K562 (cell line): ENCODE measurements at regions not wholly inside any gene's neighbourhood (a gene's known extent, or its start where the extent isn't known, plus 50 kb on each side); places are given as distances from the start of the nearest gene placed in this dataset.

Experiments
- ATAC-seq: fragments of 200-7000 bp; cut with Tn5 transposase; 3 replicates; pipeline ENCODE4 v1.9.1; 2020; ENCODE audit warnings: moderate library complexity
- BruUV-seq: library from RNA; stranded (reverse); fragments of 400-500 nt; replicated peaks from 2 replicates; lab custom pipeline; 2021; lab: Mats Ljungman, UMichigan
- CTCF ChIA-PET: fragments of 300-600 bp; formaldehyde crosslinking; extraction: SDS; loops from one replicate; lab custom pipeline; 2021; ENCODE audit warnings: low intra/inter-chr PET ratio; lab: Yijun Ruan, JAX
- POLR2A ChIA-PET: fragments of 300-600, 350-650 bp; sonication (Branson Sonifier 250); formaldehyde crosslinking; extraction: SDS; loops from one replicate; lab custom pipeline; 2021; ENCODE audit warnings: antibody characterized with exemption, inconsistent platforms; lab: Yijun Ruan, JAX
- DNase-seq, 4 experiments: peaks; one replicate each; pipeline versions ENCODE4 v3.0.0 to v3.0.0-alpha.2; 2011 to 2018; ENCODE audit warnings: low spot score in 3 of 4, mixed read lengths in 3 of 4; ENCODE audit errors: extremely low read depth in 1 of 4
- FAIRE-seq: peaks from 2 replicates; lab custom pipeline; 2011; peaks lifted over from hg19 to GRCh38; lab: Jason Lieb, UNC
- H2AFZ ChIP-seq: 2 replicates; pipeline ENCODE4 v1.6.0; 2011; ENCODE audit warnings: low read depth, low read length, control low read depth, inconsistent platforms
- H3K27ac ChIP-seq: fragments of 200-600 bp; 3 replicates; pipeline ENCODE4 v1.8.0; 2011; ENCODE audit warnings: low read depth, mild to moderate bottlenecking, control low read depth, inconsistent platforms, low read length, moderate library complexity, mixed read lengths; ENCODE audit errors: extremely low read depth
- H3K27me3 ChIP-seq, 2 experiments: fragments of 300-600 bp in 1 of 2; 2 replicates in 1 of 2; 3 replicates in 1 of 2; pipeline versions ENCODE4 v1.6.0 to v1.8.0; 2011; ENCODE audit warnings: inconsistent platforms in 2 of 2, low read length in 2 of 2, mild to moderate bottlenecking in 1 of 2, mixed read lengths in 1 of 2, moderate library complexity in 1 of 2; ENCODE audit not compliant: control insufficient read depth in 2 of 2, insufficient read depth in 2 of 2
- H3K36me3 ChIP-seq: fragments of 300-600 bp; 3 replicates; pipeline ENCODE4 v1.8.0; 2011; ENCODE audit warnings: mild to moderate bottlenecking, low read length, inconsistent platforms; ENCODE audit not compliant: control insufficient read depth, insufficient read depth
- H3K4me1 ChIP-seq, 2 experiments: fragments of 200-600 bp in 1 of 2; replicated peaks in 1 of 2; 2 replicates in 1 of 2; 3 replicates in 1 of 2; pipeline versions ENCODE4 v1.5.1 to v1.8.0; 2011; ENCODE audit warnings: inconsistent platforms in 2 of 2, low read length in 2 of 2, mild to moderate bottlenecking in 1 of 2, mixed read lengths in 1 of 2, moderate library complexity in 1 of 2; ENCODE audit not compliant: control insufficient read depth in 2 of 2, insufficient read depth in 2 of 2
- H3K4me2 ChIP-seq: 2 replicates; pipeline ENCODE4 v1.6.1; 2011; ENCODE audit warnings: low read length, control low read depth, inconsistent platforms, mixed read lengths; ENCODE audit not compliant: insufficient read depth
- H3K4me3 ChIP-seq: fragments of 200-600 bp; sonication (generic), shearing (Covaris generic); 2 replicates; pipeline ENCODE4 v1.5.1; 2016; ENCODE audit warnings: control low read depth, inconsistent platforms
- H3K79me2 ChIP-seq: fragments of 200-600 bp; 3 replicates; pipeline ENCODE4 v1.8.0; 2011; ENCODE audit warnings: low read length, inconsistent platforms; ENCODE audit not compliant: control insufficient read depth, insufficient read depth
- H3K9ac ChIP-seq, 2 experiments: 2 replicates each; pipeline versions ENCODE4 v1.6.0 to v1.6.1; 2011; ENCODE audit warnings: low read depth in 2 of 2, low read length in 2 of 2, control low read depth in 1 of 2, inconsistent platforms in 1 of 2, mild to moderate bottlenecking in 1 of 2, mixed read lengths in 1 of 2; ENCODE audit not compliant: insufficient read depth in 1 of 2
- H3K9me1 ChIP-seq: one replicate; pipeline ENCODE4 v1.6.0; 2011; ENCODE audit warnings: inconsistent platforms, mild to moderate bottlenecking, low read length, moderate library complexity; ENCODE audit not compliant: control insufficient read depth, insufficient read depth
- H3K9me3 ChIP-seq: replicated peaks from 2 replicates; pipeline ENCODE4 v1.5.1; 2011; ENCODE audit warnings: low read depth, low read length, inconsistent platforms; ENCODE audit not compliant: control insufficient read depth, insufficient read depth
- H4K20me1 ChIP-seq: replicated peaks from 2 replicates; pipeline ENCODE4 v1.6.1; 2011; ENCODE audit warnings: low read length, inconsistent platforms, mixed read lengths; ENCODE audit not compliant: control insufficient read depth, insufficient read depth
- ARNT ChIP-seq, 2 experiments: fragments of 450-650 bp; IDR thresholded peaks; 2 replicates each; pipeline ENCODE4 v1.6.1; 2016; ENCODE audit warnings: mild to moderate bottlenecking in 1 of 2
- CBFA2T2 ChIP-seq: fragments of 450-650 bp; conservative IDR thresholded peaks from 2 replicates; pipeline ENCODE4 v1.6.1; 2017; ENCODE audit warnings: mild to moderate bottlenecking
- CBX5 ChIP-seq: IDR thresholded peaks from 2 replicates; pipeline ENCODE4 v1.6.1; 2014; ENCODE audit warnings: low read depth, borderline replicate concordance
- FOXK1 ChIP-seq: sonication (generic); formaldehyde crosslinking; IDR thresholded peaks from 2 replicates; pipeline ENCODE4 v1.8.0; 2022; ENCODE audit warnings: missing genetic modification reagents, mild to moderate bottlenecking, borderline replicate concordance
- GTF2B ChIP-seq: IDR thresholded peaks from 2 replicates; pipeline ENCODE4 v1.6.1; 2011; ENCODE audit not compliant: insufficient read length; ENCODE audit errors: extremely low read depth
- HDAC6 ChIP-seq: IDR thresholded peaks from 2 replicates; pipeline ENCODE4 v1.6.1; 2012; ENCODE audit warnings: low read depth, mild to moderate bottlenecking, control low read depth, inconsistent platforms, low read length, moderate library complexity
- HMBOX1 ChIP-seq: sonication (generic); IDR thresholded peaks from 2 replicates; pipeline ENCODE4 v1.6.1; 2016
- KLF10 ChIP-seq: fragments of 250-450 bp; sonication (Bioruptor Pico); IDR thresholded peaks from 2 replicates; pipeline ENCODE4 v1.6.1; 2021; ENCODE audit warnings: matching md5 sums
- RFX1 ChIP-seq: fragments of 450-650 bp; IDR thresholded peaks from 2 replicates; pipeline ENCODE4 v1.6.1; 2016; ENCODE audit warnings: mild to moderate bottlenecking, moderate library complexity
- SMARCE1 ChIP-seq: fragments of 450-650 bp; IDR thresholded peaks from 2 replicates; pipeline ENCODE4 v1.7.1; 2016; ENCODE audit warnings: mild to moderate bottlenecking
- SRSF7 ChIP-seq: fragments of 200-400 bp; formaldehyde crosslinking; optimal IDR thresholded peaks from 2 replicates; pipeline ENCODE3; 2017; ENCODE audit warnings: mild to moderate bottlenecking, low read depth, low read length
- ZBTB7A ChIP-seq: IDR thresholded peaks from 2 replicates; pipeline ENCODE4 v1.6.1; 2011; ENCODE audit warnings: low read depth, mild to moderate bottlenecking, low read length, moderate library complexity, borderline replicate concordance; ENCODE audit not compliant: control insufficient read depth
- ZNF830 ChIP-seq: fragments of 250-450 bp; sonication (Bioruptor Pico); IDR thresholded peaks from 2 replicates; pipeline ENCODE4 v1.5.0; 2021; ENCODE audit warnings: mild to moderate bottlenecking
- WGBS: fragments of 100-300 bp; shearing (Covaris generic); methylation state at CpG from one replicate; pipeline ENCODE4 v1.1.6; 2016; ENCODE audit warnings: low coverage, mixed read lengths; ENCODE audit not compliant: insufficient coverage; ENCODE audit errors: missing lambda C conversion rate; 5-methylcytosine and 5-hydroxymethylcytosine counted together
- in situ Hi-C: fragments of 300-500 bp; cut with MboI; formaldehyde crosslinking; loops from 4 replicates; pipeline ENCODE4 v1.15.0; 2018; ENCODE audit warnings: inconsistent platforms, mixed read lengths
- intact Hi-C: fragments of 100-400 bp; cut with micrococcal nuclease; formaldehyde crosslinking; loops from 2 replicates; pipeline ENCODE4 v1.14.2; 2022
- TF ChIP-seq, protein P1 (sequence below): sonication (generic); formaldehyde crosslinking; IDR thresholded peaks from 2 replicates; pipeline ENCODE4 v1.8.0; 2022; ENCODE audit warnings: mild to moderate bottlenecking, low read depth, missing genetic modification reagents
- TF ChIP-seq, protein P2 (sequence below): sonication (generic); formaldehyde crosslinking; IDR thresholded peaks from 2 replicates; pipeline ENCODE4 v1.5.0; 2020; ENCODE audit warnings: missing genetic modification reagents

GRCh38 chr1:100611086-100611485, 73.1 kb downstream of the GPR88 start:
- no peaks in the 10 kb centered on the region for H3K9me1 ChIP-seq
- no peak overlapping the region for H3K9ac ChIP-seq
- in situ Hi-C loops (no loop called here), intact Hi-C loops (no loop called here)
- H3K9me3 ChIP-seq = no peaks in the 10 kb centered on the region
- TF ChIP-seq FOXK1 (CRISPR knock-in tag) (no peak), ZNF830 (CRISPR knock-in tag) (no peak), ARNT (IDR thresholded peaks at IDR 0.05) (no peak)
- H3K4me2 ChIP-seq = no peak overlapping the region
- no peaks in the 10 kb centered on the region for H3K79me2 ChIP-seq
- BruUV-seq = no TSS peak
- WGBS = 1% methylated on average over 3 of the region's 3 CpGs
- H3K4me3 ChIP-seq = no peak overlapping the region
- ChIA-PET CTCF (no interaction called here), POLR2A (no interaction called here)
- FAIRE-seq = no peak
- no peak for DNase-seq
- no peaks in the 10 kb centered on the region for H3K36me3 ChIP-seq
- H3K27ac ChIP-seq = no peak overlapping the region
- H2AFZ ChIP-seq = no peak overlapping the region
- no peaks in the 10 kb centered on the region for H3K4me1 ChIP-seq
- H3K27me3 ChIP-seq = 0 out of 5 replicates have a peak, but pooled peaks cover 0 to 3% of the 10 kb centered on the region in 2 experiments
- no peak for ATAC-seq
- no peaks in the 10 kb centered on the region for H4K20me1 ChIP-seq

DNA sequence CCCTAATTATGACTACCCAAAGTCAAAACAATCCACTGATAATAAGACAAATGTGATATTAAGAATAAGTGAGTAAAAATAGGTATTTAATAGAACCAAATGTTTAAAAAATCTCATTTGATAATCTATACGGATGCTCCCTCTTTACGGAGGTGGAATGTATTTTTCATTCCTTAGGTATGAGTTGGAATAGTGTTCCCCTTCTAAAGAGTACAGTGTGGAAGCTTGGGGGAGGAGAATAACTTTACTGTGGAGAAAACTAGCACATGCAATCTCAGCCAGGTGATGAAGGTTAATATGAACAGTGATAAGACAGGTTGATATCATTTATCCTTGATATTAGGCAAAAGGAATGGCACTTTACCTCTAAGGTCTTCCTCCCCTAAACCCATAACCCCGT, 74.6 kb downstream of the GPR88 start:
- ChIA-PET CTCF (no interaction called here), POLR2A (no interaction called here)
- Histone ChIP-seq H3K79me2 (no peaks in the 10 kb centered on the region), H3K36me3 (no peaks in the 10 kb centered on the region), H3K9me3 (no peaks in the 10 kb centered on the region), H3K4me2 (no peak overlapping the region), H2AFZ (no peak overlapping the region), H3K27ac (no peak overlapping the region), H3K27me3 (0 out of 5 replicates have a peak, but pooled peaks cover 0 to 3% of the 10 kb centered on the region in 2 experiments), H3K9me1 (no peaks in the 10 kb centered on the region), H3K4me1 (no peaks in the 10 kb centered on the region), H3K4me3 (no peak overlapping the region), H4K20me1 (no peaks in the 10 kb centered on the region), H3K9ac (no peak overlapping the region)
- intact Hi-C loops = no loop called here
- 0% methylated on average over 3 of the region's 3 CpGs for WGBS
- ATAC-seq = no peak
- in situ Hi-C loops = no loop called here
- no peak for DNase-seq
- FAIRE-seq = no peak
- no TSS peak for BruUV-seq
- no peak for TF ChIP-seq ZBTB7A
- no peak for TF ChIP-seq SRSF7
- TF ChIP-seq KLF10 (CRISPR knock-in tag) = no peak
- TF ChIP-seq, protein P1, sequence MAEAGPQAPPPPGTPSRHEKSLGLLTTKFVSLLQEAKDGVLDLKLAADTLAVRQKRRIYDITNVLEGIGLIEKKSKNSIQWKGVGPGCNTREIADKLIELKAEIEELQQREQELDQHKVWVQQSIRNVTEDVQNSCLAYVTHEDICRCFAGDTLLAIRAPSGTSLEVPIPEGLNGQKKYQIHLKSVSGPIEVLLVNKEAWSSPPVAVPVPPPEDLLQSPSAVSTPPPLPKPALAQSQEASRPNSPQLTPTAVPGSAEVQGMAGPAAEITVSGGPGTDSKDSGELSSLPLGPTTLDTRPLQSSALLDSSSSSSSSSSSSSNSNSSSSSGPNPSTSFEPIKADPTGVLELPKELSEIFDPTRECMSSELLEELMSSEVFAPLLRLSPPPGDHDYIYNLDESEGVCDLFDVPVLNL (CRISPR knock-in tag) = no peak
- no peak for TF ChIP-seq CBX5
- TF ChIP-seq, protein P2, sequence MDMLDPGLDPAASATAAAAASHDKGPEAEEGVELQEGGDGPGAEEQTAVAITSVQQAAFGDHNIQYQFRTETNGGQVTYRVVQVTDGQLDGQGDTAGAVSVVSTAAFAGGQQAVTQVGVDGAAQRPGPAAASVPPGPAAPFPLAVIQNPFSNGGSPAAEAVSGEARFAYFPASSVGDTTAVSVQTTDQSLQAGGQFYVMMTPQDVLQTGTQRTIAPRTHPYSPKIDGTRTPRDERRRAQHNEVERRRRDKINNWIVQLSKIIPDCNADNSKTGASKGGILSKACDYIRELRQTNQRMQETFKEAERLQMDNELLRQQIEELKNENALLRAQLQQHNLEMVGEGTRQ = no peak
- TF ChIP-seq HMBOX1 = no peak
- no peak for TF ChIP-seq CBFA2T2
- no peak for TF ChIP-seq GTF2B
- TF ChIP-seq HDAC6 = no peak
- no peak for TF ChIP-seq SMARCE1
- TF ChIP-seq RFX1 = no peak
